GM18508 (cell line): ENCODE measurements at regions not wholly inside any gene's neighbourhood (a gene's known extent, or its start where the extent isn't known, plus 50 kb on each side); places are given as distances from the start of the nearest gene placed in this dataset.

Experiments used
- ATAC-seq: cut with Tn5 transposase; IDR thresholded peaks from one replicate; pipeline ENCODE4 v1.9.1; 2021; ENCODE audit warnings: moderate number of reproducible peaks; ENCODE audit not compliant: insufficient read depth, unreplicated experiment

GRCh38 chr10:58932126-58932525 is 244.3 kb upstream of the PHYHIPL start:
- no peak for ATAC-seq

- ATAC-seq, result no peak
Measured at GRCh38 chr10:58932577-58933314, 243.7 kb upstream of the PHYHIPL start.

GRCh38 chr10:58936364-58936763 is 240.1 kb upstream of the PHYHIPL start:
- ATAC-seq, result no peak

- no peak for ATAC-seq
Measured at GRCh38 chr10:58937423-58937822, 239.0 kb upstream of the PHYHIPL start.

- no peak for ATAC-seq
Measured at GRCh38 chr10:58942724-58943123, 233.7 kb upstream of the PHYHIPL start.

GRCh38 chr10:58943256-58943890 is 233.1 kb upstream of the PHYHIPL start:
- ATAC-seq, result no peak

- no peak for ATAC-seq
Measured at GRCh38 chr10:58943960-58944359, 232.5 kb upstream of the PHYHIPL start.

- ATAC-seq, result no peak
Measured at GRCh38 chr10:58948303-58948702, 228.1 kb upstream of the PHYHIPL start.

GRCh38 chr10:58950618-58951017 is 225.8 kb upstream of the PHYHIPL start:
- ATAC-seq, result no peak

GRCh38 chr10:58951087-58951486 is 225.4 kb upstream of the PHYHIPL start:
- no peak for ATAC-seq

- ATAC-seq, result no peak
Measured at GRCh38 chr10:58951746-58952145, 224.7 kb upstream of the PHYHIPL start.

GRCh38 chr10:58952162-58952601 is 224.3 kb upstream of the PHYHIPL start:
- ATAC-seq, result no peak

GRCh38 chr10:58952747-58953466 is 223.5 kb upstream of the PHYHIPL start:
- peak; percentile 71 for ATAC-seq

- no peak for ATAC-seq
Measured at GRCh38 chr10:58954178-58954577, 222.3 kb upstream of the PHYHIPL start.

- ATAC-seq, result no peak
Measured at GRCh38 chr10:58955615-58956014, 220.8 kb upstream of the PHYHIPL start.

- no peak for ATAC-seq
Measured at GRCh38 chr10:58956926-58957325, 219.5 kb upstream of the PHYHIPL start.

- no peak for ATAC-seq
Measured at GRCh38 chr10:58957517-58957916, 218.9 kb upstream of the PHYHIPL start.

- no peak for ATAC-seq
Measured at GRCh38 chr10:58963101-58963534, 213.3 kb upstream of the PHYHIPL start.

GRCh38 chr10:58963723-58964124 is 212.7 kb upstream of the PHYHIPL start:
- ATAC-seq, result no peak

GRCh38 chr10:58965855-58966254 is 210.6 kb upstream of the PHYHIPL start:
- no peak for ATAC-seq
